CD4-positive, alpha-beta T cell treated with Interleukin-2 at 100 ng/mL for 4 hours (primary cell): ENCODE measurements at regions not wholly inside any gene's neighbourhood (a gene's known extent, or its start where the extent isn't known, plus 50 kb on each side); places are given as distances from the start of the nearest gene placed in this dataset.

ENCODE experiments used
- DNase-seq: peaks from one replicate; pipeline ENCODE4 v3.0.0-alpha.2; 2020; ENCODE audit warnings: low spot score

DNA sequence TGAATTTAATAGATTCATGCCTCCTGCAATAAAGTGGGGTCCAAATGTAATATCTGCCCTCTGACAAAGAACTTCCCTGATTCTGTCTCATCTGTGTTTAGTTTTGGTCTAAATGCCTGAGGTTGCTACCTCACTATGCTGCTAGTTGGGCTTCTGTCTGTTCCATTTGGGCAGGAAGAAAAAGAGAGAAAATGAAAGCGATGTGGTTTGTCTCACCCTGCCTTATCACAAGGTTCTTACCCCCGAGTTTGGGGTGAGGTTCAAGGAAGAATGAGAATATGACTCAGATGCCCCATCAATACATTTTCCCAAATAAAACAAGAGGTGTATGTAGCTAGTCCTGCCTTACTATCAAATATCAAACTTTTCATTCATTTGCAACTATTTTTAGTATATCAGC lies 132.1 kb upstream of the MTAP start:
- DNase-seq = peak; percentile 13

DNA sequence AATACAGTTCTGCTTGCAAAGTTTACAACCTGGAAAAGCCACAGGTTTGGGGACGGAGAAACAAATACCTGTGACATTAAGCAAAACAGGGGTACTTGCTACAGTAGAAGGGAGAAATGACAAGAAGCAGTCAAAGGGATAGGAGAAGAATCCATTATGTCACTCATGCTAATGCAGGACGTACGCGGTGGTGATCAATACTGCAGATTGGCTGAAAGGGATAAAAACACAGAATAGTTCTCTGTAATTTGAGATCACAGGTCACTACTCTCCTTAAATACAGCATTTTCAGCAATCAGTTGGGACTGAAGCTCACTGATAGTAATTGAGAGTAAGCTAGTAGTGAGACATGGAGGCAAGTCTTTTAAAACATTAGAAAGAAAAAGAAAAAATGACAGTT lies 130.3 kb upstream of the MTAP start:
- no peak for DNase-seq

DNA sequence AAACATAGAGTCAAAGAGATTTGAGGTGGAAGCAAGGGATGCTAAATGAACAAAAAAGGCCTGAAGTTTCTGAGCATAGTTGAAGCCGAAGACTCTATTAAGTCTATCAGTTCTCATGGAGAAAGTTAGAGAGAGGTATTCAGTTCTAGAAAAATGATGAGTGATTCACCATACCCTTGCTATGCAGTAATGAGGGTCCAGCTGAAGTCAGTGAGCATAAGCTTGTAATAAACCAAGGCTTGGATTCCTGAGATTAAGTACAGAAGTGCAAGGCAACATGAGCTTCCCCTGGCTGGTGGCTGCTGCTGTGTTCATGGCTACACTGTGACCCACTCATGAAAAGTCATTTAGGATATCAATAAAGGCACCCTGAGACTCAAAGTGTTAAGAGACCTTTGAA lies 129.7 kb upstream of the MTAP start:
- DNase-seq = no peak

DNA sequence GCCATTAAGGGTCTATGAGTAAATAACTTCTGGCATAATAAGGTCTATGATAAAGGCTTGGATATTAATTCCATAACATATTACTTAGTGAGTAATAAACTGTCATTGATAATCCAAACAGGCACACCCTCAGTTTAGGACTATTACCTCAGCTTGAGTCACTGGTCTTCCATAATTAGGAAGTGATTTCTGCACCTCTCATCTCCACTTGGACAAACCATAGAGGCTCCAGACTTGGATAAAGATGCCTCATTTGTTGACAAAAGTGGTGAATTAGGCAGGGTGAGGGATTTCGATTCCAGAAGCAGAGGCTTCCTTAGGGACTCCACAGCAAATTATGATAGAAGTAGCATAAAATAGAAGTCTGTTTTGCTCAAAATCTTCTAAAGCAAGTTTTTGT lies 127.5 kb upstream of the MTAP start:
- DNase-seq = no peak

DNA sequence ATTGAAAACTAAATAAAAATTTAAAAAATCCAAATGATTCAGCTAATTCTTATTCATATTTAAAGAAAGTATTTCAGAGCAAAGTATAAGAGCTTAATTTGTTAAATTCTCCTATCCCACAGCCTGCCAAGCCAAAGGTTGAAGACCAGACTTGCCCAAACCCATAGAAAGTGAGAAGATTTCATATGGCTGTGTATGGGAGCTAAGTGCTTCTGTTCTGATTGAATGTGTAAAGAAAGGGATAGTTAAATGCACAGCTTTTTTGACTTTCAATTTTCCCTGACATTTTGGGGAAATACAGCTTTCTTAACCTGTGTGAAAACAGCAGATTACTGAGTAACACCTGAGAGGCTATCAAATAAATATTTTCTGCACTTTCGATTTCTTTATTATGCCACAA lies 125.0 kb upstream of the MTAP start:
- no peak for DNase-seq

DNA sequence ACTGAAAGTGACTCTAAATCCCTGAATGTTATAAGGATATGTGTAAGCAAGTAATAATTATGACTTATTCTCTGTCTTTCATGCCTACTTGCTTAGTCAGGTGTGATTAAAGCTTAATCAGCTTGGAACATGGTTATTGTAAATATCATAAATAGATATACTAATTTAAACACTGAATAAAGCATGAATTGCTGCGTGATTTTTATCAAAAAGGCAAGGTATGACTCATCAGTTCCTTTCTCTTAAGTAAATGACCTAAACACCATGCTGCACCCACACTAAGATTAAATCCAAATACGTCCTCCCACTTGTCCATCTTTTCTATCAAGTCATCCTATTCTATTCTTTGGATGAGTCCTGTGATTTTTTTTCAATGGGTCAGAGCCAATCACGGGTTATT lies 124.6 kb upstream of the MTAP start:
- DNase-seq = no peak

DNA sequence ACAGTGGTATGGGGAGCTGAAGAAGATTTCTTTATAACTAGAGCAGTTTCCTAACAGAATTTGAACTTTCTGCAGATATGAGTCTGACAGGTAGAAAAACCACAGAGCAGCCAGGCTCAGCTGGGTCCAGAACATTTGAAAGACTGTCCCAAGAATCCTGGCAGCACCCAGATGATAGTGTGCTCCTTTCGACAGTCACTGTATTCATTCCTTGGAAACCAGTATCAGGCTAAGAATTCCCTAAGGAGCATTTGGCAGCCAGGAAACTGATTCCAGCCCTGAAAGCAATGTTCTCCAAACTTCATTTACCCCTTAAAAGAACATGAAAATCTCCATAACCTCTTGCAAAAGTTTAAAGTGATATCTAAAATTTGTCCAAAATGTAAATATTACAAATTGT lies 123.0 kb upstream of the MTAP start:
- no peak for DNase-seq

DNA sequence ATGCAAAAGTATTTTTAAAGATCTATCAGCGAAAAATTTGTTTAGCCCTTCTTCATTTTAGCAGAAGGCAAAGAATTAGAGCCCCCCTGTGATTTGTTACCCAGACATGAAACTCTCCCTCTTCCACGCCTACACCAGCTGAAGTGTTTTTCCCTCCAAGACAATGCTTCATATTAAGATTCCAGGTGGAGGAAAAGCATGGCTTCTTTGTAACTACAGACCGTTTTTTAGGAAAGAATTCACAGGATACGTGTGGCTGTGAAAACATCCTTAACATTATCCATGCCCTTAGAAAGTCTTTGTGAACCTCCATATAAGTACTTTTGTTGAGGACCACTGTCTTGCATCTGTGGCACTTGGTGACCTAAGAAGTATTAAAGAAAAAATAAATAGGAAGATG lies 121.8 kb upstream of the MTAP start:
- no peak for DNase-seq

DNA sequence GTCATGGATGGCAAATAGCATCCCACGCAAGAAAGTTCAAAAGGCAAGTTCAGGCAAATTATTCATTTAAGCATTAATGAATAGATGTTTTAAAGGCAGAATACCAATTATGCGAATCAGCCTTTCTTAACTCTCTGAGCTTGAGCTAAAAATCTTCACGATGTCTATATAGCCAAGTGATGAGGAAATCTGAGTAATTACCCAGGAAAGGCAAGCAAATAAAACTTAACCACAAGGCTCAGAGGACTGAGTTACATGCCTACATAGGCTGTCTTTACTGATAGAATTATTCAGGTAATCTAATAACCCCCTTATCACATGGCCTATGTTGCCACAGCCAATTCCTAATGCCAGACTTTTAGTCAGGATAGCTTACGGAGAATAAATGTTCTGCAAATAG lies 120.8 kb upstream of the MTAP start:
- DNase-seq = no peak

DNA sequence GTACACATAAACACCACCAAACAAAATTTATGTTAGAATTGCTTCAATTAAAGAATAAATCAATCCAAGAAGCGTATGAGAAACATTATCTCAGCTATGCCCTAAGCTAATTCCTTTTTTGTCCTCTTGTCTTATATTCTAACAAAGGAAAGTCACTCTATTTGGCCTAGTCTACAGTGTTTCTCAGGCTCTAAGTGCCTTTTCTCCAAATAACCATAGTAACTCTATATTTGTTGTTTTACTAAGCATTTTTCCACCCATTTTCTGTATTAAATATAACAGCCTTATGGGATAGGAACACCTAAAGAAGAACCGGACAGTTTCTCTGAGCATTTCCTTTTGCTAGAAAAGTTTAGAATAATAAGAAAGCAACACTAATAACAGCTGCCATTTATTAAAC lies 120.1 kb upstream of the MTAP start:
- DNase-seq = no peak

DNA sequence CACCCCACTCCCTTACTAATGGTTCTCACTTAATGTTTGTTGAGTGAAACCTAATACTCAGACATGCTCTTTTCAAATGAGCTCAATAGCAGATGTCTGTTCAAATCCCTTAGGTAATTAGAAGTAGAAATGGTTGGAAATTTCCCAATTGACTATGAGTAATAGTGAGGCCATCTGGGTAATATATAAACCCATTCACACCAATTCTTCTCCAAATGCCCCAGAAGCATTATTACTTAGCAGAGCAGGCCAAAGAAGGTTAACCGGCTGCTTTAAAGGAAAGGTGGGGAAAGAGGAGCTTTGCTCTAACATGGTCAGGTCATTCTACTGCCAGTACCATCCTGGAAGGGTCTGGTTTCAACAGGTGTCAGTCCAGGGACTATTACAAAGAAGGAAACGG lies 119.5 kb upstream of the MTAP start:
- no peak for DNase-seq

DNA sequence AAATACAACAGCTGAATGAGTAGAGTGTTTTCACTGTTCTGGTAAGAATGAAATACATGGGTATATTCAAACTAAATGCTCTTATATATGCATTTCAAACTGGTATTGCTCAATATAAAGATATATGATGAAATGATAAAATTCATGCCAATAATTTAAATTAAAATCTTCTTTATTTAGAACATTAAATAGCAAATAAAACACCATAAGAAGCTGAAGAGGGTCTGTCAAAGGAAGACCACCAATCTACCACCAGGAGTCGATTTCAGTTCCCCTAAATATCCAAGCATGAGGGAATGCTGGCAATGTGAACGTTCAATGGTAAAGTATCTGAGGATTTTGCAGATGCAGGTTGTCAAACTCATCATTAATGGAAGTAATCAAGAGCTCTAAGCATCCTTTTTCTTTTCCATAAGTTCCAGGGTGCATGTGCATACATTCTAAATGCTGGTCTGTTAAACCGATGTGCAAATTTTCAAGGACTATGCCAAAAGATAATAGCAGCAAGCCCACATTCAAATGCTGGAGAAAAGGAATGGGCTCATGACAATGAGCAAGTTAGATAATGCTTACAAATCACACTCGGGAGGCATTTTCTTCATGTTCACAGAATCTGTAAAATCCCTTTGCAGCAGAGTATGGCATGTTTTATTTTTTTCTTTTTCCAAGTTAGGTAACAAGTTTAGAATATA lies 118.8 kb upstream of the MTAP start:
- DNase-seq = no peak

DNA sequence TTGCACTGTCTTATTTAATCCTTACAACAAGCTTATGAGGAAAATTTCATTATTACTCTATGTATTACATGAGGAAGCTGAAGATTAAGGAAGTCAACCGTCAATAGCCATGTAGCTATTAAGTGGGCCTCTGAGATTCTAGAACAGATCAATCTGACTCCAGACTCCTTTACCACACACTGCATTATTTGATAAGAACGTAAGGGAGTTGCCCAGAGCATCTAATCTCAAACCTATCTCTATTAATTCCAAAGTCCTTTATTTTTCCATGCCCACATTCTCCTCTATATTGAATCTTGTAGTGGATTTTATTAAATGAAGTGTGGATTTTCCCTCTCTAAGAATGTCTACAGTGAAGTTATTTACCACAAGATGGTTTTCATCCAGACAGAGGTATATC lies 118.2 kb upstream of the MTAP start:
- no peak for DNase-seq

DNA sequence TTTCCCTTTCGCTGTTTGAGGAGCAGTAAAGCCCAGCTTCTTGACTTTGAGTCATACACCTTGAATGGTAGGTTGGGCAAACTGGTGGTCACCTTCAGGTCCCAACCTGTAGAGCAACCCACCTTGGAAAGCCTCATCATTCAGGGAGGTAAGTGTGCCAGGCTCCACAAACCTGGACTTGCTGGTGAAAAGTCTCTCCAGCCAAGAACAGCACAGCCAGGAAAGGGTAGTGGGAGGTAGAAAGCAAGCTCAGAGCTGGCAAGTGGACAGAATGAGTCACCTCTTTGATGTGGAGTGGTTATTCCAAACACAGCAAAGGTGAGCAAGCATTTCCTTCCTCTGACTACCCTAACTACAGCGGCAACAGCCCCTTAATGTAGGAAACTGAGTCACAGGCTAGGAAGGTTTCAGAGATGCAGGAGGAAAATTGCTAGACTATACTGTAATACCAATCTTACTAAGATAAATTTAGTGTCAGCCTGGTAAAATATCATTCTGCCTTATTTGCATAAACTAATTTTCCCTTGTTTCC lies 117.5 kb upstream of the MTAP start:
- DNase-seq = peak; percentile 34

DNA sequence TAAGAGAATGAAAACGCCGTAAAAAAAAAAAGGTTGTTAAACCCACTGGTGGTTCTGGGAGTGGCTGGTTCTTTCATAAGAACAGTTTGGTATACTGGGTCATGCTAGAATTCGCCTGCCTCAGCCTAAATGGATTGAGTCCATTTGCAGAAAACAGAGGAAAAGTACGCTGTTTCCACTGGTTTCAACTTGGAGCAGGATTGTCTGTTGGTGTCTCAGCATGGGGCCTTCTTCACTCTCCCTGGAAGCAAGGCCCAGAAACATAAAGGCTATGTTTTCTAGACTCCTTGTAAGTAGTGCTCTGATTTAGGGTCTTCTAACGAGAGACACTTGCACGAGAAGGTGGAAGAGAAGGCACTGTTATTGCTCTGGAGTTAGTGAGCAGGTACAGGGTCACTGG lies 116.9 kb upstream of the MTAP start:
- DNase-seq = no peak

DNA sequence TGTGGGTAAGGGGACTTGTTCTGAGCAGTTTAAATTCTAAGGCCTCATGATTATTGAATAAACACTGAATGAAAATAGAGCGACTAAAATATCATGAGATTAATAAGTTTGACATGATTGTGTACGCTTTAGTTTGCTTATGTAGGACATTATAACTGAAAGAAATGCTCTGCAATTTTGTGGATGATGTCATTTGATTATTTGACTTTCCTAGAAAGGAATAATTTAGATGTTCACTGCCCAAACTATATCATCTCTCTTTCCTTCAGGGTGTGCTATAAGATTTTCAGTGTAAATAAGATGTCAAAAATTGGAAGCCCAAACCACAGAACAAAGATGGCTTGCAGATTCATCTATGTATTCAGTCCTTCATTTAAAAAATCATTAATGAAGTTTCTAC lies 115.7 kb upstream of the MTAP start:
- DNase-seq = no peak

DNA sequence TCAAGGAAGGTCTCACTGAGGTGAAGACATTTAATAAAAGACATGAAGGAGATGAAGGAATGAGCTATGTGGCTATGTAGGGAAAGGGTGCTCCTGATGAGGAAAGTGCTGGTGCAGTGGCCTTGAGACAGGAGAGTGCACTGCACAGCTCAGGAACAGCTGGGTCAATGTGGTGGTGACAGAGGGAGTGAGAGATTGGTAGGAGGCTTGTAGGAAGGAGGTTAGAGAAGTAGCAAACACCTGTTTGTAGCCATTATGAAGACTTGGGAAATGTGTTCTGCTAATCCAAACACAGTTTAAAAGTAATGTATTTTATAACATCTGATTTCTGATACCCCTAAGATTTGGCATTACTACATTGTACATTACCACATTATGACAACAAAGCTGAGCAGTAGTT lies 115.1 kb upstream of the MTAP start:
- no peak for DNase-seq

DNA sequence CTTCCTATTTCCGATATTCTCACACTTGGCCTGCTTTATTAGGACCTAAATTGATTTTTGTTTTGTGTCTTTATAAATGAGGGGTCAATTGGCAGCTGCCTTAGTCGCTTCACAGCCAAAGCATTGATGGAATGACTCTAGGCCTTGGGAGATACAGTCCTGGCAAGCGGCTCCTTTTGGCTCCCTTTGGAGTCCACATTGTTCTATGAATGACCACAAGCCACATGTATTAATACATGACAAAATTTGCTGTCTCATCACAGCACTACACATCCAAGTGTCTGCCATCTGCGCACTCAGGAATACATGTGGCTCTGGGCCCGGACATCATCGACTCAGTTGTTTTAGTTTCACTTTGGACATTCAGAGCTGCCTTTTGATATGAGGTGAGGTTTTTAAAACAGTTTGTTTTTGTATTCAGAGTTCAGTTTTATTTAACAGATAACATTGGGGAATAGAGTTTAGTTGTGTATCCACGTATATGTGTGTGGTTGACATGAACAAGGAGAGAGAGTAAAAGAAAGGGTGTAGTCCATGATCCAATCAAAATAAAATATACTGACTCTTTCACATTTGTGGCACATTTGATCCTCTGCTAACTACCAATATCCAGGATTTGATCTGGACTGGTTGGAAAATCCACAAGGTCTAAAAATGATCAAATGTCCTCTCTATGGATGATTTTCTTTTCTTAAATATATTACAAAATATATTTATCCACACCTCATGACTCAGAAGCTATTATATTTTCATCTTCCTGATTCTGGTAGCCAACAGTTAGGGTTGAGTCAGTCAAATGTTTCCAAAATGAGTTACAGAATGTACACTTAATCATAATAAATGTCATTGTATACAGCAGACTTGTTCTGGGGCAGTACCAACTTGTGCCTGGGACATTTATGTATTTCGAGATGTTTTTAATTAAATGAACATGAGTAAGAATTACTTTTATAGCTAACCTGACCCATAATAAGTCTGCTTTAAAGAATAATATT lies 114.0 kb upstream of the MTAP start:
- DNase-seq = no peak

DNA sequence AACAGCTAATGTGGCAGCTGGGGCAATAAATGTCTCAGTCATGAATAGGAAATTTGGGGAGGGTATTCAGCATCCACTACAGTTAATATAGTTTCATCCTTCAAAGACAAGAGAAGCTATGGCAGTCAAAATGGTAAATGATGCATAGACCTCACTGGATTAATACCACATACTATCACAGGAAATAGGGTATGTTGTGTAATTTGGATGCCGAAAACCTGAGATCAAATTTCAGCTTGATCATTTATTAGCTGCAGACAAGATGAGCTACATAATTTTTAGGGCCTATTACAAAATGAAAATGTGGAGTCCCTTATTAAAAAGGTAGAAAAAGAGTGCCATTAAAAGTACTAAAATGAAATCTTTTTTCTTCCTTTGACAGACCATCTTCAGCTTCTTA lies 112.6 kb upstream of the MTAP start:
- no peak for DNase-seq

DNA sequence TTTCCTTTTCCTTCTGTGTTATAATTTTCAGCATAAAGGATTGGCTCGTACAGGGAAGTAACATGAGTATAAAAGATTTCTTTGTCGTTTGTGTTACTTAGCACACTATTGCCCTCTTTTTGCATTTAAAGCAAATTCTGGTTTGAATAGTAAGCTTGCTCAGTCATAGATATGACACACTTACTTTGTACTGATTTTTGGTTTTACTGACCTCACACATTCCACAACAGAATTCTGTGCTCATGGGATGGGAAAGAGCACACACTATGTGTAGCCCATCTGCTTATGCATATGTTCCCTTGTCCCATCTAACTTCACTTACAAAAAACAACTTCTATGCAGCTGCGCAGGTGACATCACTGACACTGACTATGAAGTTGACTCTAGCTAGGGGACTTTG lies 111.9 kb upstream of the MTAP start:
- DNase-seq = no peak

DNA sequence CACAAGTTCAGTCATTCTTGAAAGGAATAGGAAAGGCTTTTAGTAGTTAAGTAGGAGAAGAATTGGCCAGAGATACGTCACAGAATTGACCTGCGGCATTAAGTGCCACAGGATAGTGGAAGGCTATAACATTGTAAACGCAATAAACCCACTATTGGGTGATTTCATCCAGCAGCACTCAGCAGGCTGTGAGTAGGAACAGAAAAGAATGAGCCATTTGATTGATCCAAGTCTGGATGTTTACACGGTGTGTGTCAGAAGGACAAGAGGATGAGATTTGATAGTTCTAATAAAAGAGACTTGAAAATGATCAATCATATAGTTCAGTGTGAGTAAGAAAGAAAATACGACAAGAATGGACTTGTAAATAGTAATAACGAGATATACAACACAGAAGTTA lies 110.0 kb upstream of the MTAP start:
- no peak for DNase-seq

DNA sequence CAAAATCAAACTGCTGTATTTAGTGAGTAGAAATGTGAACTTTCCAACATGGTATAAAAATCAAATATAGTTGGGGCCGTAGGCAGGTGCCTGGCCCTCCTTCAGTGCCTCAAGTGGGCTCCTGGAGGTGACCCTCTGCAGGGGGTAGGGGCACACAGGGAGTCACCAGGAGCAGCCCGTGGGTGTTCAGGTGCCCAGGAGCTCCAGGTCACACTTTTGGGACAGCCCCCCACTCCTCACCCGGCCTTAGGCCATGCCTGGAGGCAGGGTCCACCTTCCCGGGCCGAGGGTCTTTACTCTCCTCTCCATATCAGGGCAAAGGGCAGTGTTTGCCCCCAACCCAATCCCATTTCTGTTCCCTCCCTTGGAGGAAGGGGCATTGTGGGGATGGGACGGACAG lies 108.0 kb upstream of the MTAP start:
- no peak for DNase-seq

DNA sequence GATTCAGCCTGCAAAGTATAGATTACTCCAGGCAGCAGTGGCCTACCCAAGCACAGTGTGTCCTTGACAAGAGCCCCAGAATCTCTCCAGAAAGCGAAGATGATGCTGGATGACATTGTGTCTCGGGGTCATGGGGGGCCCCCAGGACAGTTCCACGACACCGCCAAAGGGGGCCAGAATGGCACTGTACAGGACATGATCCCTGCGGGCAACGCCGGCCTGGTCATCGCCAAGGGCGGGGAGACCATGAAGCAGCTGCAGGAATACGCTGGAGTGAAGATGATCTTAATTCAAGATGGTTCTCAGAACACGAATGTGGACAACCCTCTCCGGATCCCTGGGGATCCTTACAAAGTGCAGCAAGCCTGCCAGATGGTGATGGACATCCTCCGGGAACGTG lies 107.0 kb upstream of the MTAP start:
- no peak for DNase-seq
